ENCODE measurements at regions not wholly inside any gene's neighbourhood (a gene's known extent, or its start where the extent isn't known, plus 50 kb on each side); places are given as distances from the start of the nearest gene placed in this dataset.
"Not testable (repeated sequence)": the region's sequence is repeated elsewhere in the genome, so short reads cannot be mapped to it uniquely, and the experiment has no call there.

DNA sequence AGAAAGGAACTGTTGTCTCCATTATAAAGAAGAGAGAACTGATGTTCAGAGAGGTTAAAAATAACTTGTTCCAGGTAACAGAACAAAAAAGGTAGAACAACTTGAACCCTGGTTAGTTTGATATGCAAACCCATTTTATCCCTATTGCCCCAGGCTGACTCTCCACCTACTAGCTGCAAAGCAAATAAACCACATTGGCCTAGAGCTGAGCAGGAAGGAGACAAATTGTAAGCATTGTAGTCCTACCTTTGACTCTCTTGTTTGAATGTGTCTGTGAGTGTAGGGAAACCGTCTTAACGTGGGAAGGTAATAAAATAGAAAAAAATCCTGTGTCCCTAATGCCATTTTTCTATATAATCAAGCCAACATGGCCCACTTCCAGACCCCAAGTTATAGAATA lies 126.4 kb downstream of the CCER1 start:
- no peak for FAIRE-seq

DNA sequence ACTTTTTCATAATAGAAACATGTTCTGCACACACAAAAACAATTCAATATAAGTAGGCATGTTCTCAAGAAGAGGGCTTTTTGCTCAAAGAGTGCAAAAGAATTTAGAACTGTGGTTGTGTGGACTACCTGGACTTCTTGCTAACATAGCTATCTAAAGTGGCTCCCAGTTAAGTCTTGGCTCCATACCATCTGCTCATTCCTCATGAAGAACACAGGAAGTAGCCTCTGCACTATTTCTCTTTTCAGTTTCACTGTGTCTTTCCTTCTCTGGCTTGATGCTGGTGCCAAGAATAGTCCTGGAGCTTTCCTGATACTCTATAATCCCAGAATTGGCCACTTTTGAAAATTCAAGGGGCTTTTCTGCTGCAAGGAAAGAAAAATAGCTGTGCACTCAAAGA lies 127.4 kb downstream of the CCER1 start:
- FAIRE-seq = no peak

DNA sequence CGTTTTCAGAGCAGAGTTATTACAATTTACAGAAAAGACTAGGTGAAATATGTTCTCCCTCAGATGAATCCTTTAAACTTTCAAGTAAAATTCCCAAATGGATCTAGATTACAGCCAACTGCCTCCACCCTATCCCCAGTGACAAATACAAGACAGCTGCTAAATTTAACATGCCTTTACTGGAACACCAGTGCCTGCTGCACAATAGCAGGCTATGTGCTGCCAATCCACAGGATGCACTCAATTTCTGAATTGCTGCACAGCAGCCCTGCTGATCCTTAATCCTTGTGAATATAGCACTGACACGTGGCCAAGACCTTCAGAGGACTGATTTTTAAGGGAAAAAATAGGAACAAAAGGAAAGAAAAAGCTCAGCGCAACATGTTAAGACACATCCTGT lies 128.9 kb downstream of the CCER1 start:
- no peak for FAIRE-seq

DNA sequence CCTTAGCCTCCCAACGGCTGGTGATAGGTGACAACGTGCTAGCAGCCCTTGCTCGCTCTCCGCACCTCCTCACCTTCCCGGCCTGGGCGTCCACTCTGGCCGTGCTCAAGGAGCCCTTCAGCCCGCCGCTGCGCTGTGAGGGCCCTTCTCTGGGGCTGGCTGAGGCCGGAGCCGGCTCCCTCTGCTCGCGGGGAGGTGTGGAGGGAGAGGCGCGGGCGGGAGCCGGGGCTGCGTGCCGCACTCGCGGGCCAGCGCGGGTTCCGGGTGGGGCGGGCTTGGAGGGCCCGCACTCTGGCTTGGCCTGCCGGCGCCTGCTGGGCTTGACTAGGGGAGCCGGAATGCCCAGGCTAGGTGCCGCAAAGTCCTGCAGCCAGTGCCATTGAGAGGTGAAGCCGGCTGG lies 131.1 kb downstream of the CCER1 start:
- FAIRE-seq = no peak

DNA sequence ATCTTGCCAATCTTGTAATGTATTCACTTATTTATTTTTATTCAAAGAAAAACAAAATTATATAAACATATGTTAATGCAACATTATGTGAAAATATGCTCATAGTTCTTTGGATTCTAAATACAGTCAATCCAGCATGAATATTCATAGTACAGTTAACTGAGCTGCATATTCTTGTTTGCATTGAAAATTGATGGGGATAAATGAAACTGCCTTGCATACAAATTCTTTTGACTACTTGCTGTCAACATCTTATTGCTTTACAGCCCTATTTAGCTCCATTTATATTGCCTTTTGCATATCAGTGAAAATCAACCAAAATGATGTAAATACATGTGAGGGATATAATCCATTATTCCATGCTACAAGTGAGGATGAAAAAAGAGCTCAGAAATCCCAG lies 135.3 kb downstream of the CCER1 start:
- no peak for FAIRE-seq

DNA sequence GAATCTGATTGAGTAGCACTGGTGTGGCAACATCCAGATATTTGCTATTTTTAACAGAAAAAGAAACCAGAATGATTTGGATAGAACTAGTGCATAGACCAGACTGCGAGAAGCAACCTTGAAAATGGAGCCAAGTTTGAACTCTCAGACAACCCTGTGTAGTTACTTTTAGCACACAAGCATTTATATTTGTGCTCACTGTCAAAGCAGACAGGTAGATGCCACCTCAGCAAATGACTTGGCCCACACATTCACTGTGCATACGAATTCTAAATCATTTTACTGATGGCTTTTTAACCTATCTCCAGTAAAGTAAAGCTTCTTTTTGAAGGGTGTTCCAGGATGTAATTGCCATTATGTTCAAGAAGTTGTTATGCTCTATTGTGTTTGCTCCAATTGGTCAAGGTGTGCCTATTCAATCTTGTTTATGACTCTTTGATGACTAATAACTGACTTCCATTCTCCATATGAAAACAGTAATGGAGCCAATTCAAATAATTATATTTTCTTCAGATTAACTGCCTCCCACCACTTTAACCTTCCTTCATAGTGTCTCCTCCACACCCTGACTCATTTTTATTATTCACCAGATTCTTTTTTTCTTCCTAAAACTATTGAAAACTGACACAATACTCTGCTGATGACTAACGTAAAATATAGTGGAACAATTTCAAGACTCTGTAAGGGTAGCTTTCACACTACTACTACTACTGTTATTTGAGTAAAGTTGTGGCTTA lies 138.5 kb downstream of the CCER1 start:
- no peak for FAIRE-seq

DNA sequence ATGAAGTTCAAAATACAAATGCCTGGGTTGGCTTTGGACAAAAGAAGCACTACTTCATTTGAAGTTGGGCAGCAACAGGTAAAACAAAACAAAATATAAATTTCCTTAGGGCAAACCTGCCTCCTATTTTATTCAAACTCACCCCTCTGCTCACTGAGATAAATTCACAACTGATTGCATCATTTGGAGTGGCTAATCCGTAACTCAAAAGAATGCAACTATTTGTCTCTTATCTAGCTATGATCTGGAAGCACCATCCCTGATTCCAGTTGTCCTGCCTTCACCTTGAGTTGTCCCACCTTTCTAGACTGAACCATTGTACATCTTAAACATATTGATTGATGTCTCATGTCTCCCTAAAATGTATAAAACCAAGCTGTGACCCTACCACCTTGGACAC lies 145.0 kb downstream of the CCER1 start:
- no peak for FAIRE-seq

DNA sequence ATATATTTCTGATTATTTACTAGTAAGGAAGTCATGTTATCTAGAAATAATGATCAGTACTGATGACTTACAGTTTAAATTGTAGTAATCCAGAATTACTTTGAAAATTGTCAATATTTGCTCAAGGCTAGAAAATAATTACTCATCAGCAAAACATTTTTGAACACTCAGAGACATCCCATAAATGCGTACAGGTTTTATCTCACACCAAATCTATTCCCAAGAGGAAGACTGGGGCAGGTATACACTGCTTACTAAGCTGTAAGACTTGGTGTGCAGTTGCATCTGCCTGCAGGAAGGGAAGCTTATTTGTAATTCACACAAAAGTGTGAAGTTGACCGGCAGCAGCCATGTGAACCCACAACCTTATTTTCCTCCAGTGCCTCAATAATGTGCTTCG lies 146.4 kb downstream of the CCER1 start:
- FAIRE-seq = no peak

DNA sequence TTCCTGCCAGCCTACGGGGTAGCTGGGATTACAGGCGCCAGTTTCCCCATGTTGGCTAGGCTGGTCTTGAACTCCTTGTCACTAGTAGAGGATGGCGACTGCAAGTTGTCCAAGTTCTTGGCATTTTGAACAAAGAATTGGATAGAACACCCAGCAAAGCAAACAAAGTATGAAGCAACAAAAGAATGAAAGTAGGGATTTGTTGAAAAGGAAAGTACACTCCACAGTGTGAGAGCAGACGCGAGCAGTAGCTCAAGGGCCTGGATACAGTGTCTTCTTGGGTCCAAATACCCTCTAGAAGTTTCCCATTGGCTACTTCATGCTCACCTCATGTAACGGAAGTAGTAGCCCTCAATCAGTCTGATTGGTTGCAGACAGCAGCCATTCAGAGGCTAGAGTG lies 152.2 kb downstream of the CCER1 start:
- no peak for FAIRE-seq

DNA sequence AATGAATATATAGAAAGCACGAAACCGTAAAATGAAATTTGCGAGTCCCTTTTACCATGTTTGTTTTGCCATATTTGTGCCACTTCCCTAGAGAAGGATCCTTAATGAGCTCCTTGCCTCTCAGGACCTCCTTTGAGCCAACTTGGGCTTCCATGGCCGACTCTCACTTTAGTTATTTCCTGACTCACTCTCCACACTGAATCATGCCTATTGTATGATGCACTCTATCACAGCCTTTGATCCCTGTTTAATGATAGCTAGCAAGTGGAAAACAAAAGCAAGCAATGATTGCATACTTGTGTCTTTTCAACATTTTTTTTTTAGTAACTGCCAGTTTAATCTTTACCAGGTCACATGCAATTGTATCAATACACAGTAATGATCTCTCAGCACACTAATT lies 153.2 kb downstream of the CCER1 start:
- FAIRE-seq = no peak

DNA sequence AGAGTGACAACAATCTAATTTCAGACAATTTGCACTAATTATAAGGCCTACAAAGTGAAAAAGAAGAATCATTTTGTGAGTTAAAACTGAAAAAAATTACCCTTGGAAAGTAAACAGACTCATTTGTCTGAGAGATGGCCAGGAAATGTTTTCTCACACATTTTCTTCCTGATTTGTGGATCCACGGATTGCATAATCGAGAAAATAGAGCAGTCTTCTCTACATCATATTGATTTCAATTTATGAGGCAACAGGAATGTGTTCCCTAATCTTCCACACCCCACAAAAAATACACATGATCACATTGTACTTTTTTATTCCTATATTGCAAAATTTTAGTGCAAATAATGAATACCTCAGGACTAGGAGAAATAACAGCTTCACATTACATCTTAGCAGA lies 160.8 kb downstream of the CCER1 start:
- no peak for FAIRE-seq

DNA sequence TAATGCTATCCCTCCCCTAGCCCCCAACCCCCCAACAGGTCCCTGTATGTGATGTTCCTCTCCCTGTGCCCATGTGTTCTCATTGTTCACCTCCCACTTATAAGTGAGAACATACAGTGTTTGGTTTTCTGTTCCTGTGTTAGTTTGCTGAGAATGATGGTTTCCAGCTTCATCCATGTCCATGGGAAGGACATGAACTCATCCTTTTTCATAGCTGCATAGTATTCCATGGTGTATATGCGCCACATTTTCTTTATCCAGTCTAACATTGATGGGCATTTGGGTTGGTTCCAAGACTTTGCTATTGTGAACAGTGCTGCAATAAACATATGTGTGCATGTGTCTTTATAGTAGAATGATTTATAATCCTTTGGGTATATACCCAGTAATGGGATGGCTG lies 162.3 kb downstream of the CCER1 start:
- FAIRE-seq = not testable (repeated sequence)

DNA sequence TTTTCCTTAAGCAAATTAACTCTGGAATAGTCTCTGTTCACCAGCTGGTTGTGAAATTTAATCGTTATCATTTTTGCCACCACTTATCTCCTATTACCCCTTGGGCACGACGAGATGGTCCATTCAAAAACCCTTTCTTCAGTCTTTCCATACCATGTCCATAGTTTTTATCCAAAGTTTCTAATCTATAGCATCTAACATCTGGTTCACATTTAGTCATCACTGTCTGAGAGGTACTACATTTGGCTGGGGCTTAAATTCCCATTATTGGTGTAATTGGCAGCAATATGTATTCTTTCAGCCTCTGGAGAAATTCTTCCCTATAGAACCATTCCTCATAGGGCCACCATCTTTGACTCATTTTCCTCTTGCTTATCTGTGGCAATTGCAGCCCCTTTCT lies 163.5 kb downstream of the CCER1 start:
- no peak for FAIRE-seq

DNA sequence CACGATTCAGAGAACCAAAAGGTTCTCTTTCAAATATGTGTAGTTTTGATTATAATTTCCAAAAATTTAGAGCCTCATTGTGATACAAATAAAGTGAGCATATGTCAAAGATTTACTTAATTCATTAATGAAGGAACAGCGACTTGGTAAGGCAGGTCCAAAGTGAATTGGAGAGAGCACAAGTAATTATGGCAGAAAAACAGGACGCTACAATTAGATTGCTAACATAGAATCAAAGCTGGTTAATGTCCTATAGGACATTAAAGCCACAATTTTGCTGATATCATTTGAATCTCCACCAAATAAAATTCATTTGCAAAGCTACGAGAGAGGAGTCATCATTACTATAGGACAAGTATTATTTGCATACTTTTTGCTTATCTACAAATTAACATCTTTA lies 164.2 kb downstream of the CCER1 start:
- no peak for FAIRE-seq

DNA sequence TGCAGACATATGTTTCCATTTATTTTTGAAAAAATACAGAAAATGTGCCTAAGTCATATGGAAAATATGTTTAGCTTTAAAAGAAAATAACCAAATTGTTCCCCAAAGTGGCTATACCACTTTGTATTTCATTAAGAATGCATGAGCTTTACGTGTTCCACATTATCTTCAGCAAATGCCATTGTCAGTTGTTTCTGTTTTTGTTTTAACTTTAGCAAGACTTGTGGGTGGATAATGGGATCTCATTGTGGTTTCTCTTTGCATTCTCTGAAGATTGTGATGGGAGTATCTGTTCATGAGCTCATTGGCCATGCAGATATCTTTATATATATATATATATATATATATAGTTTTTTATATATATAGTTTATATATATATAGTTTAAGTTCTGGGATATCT lies 181.5 kb downstream of the CCER1 start:
- no peak for FAIRE-seq

DNA sequence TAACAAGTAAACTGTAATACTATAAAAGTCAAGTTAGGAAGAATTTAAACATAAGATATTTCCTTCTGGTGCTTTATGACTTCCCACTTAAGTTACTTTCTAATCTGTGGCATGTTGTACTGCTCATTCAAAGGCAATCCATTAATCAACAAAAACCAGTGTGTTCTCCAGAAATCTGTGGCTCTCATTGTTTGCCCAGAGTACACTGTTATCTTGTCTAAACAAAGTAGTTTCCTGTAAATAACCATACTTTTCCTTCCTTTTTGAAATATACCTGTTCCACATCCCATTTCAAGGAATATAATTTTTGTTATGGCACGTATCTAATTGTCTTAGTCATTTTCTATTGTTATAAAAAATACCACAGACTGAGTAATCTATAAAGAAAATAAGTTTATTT lies 184.1 kb downstream of the CCER1 start:
- FAIRE-seq = no peak

DNA sequence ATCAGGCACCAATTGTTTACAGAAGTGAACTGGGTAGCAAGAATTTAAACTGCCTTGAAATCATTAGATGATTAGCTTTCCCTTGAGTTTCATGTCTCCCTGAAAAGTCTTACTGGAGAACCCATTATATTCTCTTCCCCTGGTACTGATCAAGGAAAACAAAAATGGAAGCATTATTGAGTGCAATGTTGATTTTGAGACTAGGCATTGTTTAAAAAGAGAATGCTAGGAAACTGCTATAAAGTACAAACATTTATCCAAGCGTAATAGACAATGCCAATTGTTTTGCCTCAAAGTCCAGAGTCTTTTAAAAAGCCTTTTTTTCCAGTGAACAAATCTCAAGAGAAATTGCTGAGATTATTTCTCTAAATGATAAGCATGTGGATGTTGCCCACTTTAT lies 197.0 kb downstream of the CCER1 start:
- FAIRE-seq = no peak

DNA sequence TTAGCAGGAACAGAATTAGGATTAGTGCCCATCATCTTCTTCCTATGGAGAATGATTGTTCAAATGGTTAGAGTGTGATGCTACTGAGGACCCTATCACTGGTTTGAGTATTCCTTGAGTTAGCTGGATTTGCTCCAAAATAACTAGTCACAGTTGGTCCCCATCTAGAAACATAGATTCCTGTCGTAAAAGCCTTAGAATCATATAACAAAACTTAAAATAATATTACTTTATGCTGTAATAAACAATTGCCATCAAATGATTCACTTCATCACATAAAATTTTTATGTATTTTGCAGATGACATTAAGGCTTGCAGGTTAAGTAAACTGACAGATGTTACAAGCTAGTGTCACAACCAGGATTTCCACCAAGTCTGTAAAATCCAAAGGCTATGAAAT lies 209.8 kb downstream of the CCER1 start:
- FAIRE-seq = no peak

DNA sequence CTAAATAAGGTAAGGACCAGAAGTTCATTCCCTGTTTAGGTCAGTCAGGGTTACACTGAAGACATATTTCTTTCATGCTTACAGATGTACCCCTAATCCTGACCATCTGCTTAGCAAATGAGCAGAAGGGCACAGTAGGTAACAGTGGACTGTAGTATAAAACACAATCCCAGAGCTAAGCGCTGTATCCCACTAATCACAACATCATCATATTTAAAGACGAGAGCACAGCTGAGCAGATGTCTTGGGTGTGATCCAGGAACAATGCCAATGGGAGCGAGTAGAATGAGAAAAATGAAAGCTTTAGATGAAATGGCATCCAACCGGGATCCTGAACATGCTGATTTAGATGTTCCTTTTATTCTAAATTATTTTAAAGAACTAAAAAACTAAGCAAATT lies 213.4 kb downstream of the CCER1 start:
- no peak for FAIRE-seq

DNA sequence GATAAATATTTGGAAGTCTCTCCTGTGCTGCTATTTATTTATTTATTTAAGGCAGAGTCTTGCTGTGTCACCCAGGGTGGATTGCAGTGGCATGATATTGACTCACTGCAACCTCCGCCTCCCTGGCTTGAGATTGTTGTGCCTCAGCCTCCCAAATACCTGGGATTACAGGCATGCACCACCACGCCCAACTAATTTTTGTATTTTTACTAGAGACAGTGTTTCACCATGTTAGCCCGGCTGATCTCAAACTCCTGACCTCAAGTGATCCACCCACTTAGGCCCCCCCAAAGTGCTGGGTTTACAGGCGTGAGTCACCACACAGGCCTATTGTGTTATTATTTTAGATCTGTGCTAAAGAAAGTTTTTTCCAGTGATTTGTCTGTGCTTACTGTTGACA lies 225.2 kb downstream of the CCER1 start:
- no peak for FAIRE-seq

DNA sequence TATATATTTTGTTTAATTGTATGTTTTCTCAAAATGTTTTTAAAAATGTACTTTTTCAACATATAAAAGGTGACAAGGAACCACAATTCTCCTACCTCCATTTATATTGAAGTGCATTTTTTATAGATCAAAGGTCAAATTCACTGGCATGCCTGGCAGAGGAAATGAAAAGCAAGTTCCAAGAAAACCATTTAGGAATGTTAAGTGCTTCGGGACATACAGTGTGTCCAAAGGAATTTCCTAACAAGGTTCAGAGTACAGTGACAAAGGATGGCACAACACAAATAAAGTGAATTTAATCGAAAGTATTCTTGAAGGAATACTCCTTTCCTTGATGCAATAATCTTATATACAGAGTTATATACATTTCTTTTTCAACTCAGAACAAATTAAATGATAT lies 242.3 kb downstream of the CCER1 start:
- no peak for FAIRE-seq

DNA sequence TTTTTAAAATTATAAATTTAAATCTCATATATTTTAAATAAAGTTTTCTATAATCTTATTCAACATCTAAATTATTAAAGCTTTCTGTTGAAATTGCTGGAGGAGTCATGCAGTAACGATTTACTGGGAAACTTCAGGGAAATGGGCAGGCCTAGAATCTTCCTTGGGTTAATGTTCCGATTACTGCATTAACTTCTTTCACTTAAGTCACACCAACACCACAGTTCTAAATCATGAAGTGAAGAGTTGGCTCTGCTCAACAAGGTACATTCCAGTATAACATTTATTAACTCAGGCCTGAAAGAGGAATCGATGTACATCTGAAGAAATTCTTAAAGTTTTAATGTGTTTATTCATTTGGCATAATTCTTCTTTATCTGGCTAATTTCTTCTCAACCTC lies 244.3 kb downstream of the CCER1 start:
- no peak for FAIRE-seq

DNA sequence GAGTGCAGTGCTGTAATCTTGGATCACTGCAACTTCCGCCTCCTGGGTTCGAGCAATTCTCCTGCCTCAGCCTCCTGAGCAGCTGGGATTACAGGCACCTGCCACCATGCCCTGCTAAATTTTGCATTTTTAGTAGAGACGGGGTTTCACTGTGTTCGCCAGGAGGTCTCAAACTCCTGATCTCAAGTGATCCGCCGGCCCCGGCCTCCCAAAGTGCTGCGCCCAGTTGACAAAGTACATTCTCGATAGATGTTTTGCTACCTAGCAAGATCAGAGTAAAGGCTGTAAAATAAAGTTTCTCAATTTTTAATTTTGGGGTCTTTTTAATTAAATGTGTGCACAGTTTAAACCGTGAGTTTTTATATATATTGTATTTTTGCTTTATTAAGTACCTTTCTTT lies 248.9 kb downstream of the CCER1 start:
- no peak for FAIRE-seq

DNA sequence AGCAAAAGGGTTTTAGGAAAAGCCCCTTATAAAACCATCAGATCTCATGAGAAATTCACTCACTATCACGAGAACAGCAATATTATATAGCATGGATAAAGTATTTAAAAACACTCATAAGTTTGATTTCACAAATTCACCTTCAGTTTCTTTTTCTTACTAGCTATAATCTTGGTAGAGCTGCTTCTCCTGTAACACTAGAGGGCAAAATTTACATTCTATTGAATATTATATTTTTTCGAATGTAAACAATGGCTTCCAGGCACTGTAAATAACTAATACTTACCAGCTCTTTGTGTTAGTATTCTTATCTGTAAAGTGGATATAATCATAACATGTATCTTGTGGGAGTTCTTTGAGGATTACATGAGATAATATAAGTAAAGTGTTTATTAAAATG lies 259.6 kb downstream of the CCER1 start:
- no peak for FAIRE-seq

DNA sequence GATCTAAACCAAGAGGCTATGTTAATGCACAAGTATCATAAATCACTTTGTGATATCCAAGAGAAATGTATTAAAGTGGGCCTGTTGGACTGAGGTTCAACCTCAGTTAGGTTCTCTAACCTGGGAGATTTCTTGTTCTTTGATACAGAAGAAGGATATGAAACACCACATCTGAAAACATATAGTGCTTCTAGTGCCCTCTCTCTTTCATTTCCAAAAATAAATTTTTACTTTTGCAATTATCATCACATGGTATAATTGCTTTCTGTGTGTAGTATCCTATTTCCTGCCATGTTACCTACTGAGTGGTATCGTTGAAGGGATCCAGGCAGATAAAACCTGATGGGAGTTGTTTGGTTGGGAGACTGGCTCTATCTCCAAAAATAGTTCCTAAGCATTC lies 264.9 kb downstream of the CCER1 start:
- FAIRE-seq = no peak

DNA sequence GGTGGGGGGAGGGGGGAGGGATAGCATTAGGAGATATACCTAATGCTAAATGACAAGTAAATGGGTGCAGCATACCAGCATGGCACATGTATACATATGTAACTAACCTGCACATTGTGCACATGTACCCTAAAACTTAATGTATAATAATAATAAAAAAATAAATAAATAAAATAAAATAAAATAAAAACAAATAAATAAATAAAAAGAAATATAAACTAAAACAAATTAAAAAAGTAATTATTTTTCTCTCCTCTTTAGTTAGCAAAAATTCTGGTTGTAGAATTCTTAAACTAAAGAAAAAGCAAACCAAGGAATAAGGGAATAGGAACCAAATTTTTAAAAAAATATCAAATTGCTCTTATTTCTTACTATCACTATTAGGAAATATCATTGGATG lies 267.3 kb downstream of the CCER1 start:
- peak; percentile 78 for FAIRE-seq
